Activated CD4-positive, alpha-beta T cell treated with anti-CD3 and anti-CD28 coated beads, Interleukin-2, amount 50 U/mL, for 48 hours (primary cell): ENCODE measurements at regions not wholly inside any gene's neighbourhood (a gene's known extent, or its start where the extent isn't known, plus 50 kb on each side); places are given as distances from the start of the nearest gene placed in this dataset.

Experiments
- DNase-seq, 2 experiments: peaks; one replicate each; pipeline ENCODE4 v3.0.0-alpha.2; 2020

DNA sequence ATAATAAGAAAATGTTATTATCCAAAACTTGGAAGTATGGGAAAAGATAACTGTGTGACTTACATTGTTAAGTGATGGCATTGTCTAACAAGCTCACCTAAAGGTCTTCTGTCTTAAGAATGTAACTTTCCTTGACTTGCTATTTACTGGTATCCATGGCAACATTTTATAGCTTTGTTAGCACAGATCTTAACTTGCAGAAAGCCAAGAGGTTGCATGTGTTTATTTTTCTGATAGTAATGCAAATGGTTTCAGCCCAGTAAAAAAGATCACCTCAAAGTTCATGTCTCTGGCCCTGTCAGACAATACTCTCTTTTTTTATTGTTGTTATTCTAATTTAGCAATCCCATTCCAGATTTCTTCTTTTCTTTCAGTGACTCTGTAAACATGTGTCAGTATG, 425.3 kb downstream of the SPRY1 start:
- no peak for DNase-seq

DNA sequence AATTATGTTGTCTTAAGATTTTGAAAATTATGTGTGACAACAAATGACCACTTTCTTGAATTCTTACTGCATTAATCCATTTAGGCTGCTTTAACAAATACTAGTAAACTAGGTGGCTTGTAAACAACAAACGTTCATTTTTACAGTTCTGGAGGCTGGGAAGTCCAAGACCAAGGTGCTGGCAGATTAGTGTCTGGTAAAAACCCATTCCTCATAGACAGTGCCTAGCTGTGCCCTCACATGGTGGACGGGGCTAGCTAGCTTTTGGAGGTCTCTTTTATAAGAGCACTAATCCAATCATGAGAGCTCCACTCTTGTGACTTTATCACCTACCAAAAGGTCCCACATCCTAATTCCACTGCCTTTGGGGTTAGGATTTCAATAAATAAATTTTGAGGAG, 425.8 kb downstream of the SPRY1 start:
- DNase-seq, result no peak

DNA sequence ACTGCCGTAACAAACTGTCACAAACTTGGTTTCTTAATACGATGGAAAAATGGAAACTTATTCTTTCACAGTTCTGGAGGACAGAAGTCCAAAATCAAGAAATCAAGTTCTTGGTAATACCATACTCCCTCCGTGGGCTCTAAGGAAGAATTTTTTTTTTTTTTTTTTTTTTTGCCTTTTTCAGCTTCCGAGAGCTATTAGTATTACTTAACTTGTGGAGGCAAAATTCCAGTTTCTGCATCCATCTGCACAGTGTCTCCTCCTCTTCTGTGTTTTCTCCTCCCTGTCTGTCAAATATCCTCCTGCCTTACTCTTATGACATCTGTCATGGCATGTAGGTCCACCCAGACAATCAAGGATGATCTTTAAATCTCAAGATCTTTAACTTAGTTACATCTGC, 426.6 kb downstream of the SPRY1 start:
- no peak for DNase-seq

DNA sequence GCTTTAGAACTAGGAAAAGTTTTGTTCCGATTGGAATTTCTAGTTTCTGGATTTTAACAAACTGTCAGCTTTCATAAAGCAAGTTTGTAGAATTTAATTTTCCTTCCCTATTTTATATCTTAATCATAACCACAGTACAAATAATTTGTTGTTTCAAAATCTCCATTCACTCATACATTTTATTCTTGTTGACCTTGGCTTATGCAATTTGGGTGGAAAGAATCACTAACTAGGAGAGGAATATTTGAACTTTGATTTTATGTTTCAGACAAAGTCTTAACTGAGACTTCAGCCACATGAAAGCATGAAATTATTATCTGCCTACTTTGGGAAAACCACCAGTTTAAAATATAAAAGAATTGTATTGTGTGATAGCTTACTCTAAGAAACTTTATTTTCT, 427.9 kb downstream of the SPRY1 start:
- DNase-seq, result no peak

DNA sequence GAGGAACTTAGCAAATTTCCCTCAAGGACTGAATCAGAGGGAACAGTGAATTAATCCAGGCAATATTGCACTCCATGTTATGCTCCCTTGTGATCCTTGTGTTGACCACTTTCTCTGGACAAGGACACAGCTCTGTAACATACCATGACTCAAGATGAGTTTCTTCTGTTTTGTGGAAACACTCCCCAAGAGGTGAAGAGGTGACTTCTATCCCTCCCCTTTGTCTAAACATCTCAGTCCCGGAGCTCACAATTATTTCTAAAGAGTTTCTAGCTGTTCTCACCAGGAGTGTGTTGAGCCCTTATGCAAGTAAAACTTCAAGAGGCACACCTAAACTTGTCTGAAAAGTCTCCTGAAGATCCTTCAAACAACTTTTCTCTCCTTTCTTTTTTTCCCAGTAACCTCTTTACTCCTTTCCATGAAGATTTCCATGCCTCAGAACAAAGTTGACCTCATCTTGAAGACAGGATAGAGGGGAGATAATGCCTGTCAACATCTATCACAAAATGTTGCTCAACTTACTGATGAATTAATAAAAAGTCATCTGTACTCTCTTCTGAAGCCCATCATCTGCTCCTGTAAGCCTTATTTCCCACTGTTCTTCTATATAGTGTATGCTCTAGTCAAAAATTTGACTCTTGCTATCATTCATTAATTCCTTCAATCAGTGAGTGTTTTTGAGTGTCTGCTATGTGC, 429.1 kb downstream of the SPRY1 start:
- no peak for DNase-seq

DNA sequence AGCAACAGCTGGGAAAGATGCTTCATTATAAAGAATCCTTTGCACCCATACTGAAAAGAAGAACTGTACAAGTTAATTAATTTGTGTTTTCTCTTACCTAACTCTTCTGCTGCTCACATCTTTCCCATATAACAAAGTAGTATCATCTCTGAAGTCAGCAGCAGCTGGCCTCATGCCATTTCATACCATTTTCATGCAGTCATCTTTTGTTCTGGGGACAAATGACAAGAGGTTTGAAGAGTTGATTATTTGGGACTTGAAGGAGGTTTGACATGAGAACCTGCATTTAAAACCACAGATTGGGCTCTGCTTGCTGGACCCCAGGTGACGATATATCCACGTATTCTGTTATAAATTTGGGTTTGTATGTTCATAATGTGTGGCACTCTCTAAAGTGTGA, 430.3 kb downstream of the SPRY1 start:
- no peak for DNase-seq

DNA sequence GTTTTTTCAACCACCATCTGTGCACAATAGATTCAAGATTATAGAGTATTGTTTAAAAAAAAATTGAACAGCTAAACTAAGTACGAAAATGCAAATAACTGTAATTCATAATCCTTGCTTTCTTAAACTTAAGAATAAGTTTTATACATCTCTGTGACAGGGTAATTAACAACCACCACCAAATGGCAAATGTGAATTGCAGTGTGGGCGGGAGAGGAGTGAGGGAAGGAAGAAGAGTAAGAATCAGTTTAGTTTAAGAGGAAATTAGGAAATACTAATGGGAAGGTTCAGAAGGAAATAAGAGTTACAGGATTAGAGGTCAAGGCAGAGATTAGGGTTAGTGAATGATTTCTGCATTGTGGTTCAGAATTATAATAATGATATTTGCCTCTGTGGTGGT, 430.9 kb downstream of the SPRY1 start:
- DNase-seq, result no peak

DNA sequence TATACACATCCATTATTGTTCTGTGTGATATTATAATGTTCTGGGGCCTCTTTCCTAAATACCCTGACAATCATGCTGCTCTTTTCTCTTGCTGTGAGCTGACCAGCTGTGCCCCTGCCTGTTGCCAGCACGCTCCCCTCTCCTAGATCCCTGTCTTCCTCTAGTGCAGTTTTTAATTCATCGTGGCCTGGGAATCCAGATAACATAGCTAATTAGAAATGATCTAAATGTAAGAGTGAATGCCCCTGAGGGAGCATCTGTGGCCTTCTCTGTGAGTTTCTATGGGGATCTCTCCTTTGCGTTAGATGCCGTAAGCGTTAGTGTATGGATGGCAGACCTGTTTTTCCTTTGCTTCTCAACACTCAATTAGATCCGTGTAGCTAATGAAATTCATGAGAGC, 434.3 kb downstream of the SPRY1 start:
- no peak for DNase-seq

DNA sequence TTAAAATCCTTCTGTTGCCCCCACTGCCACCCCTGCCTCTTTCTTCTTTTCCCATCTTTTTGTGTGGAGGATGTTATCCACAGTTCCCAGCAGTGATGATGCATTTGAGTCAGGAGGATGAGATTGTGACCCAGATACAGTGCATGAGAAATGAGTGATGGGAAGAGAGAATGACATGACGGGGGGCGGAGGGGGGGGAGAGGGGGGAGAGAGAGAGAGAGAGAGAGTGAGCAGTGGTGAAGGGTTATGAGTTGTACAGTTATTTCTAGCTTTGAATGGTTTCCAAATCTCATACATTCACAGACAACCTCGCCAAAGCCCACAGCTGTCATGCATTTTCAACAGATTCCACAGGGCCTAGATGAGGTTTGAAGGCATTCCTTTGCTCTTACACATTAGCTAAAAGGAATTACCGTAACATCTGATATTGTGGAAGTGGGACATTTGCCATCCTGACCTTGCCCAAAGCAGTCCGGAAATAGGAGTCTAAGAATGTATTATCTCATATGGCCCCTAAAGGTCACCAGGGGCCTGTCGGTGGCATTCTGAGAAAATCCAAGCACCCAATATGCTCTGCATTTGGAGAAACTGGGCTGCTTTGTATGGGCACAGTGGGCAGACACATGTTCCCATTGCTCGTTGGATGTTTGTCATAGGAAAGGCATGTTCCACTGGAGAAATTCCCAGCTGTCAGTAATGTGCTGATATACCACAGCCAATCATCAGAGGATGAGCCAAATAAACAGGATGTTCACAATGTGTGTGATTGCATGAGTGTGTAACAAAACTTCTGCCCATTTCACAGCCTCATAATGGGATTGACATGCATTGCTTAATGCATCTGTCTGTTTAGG, 435.8 kb downstream of the SPRY1 start:
- no peak for DNase-seq

DNA sequence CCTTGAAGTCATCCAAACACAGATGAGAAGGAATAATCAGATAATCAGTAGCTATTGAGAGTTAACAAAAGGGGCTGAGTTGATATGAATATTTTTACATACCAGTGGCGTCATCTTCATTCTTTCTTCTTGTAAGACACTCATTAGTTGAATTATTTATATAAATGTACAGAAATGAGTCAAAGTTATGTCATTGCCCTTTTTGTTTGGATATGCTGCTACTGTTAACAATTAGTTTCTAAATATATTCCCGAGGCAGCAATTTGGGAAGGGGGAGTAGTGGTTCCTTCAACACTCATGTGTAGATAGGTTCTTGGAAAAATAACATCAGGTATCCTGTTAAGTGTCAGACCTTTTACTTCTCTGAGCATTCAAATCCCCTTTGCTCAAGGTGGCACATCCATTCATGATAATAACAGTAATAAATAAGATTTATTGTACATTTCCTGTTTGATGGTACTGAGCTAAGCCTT, 436.6 kb downstream of the SPRY1 start:
- DNase-seq, result no peak

DNA sequence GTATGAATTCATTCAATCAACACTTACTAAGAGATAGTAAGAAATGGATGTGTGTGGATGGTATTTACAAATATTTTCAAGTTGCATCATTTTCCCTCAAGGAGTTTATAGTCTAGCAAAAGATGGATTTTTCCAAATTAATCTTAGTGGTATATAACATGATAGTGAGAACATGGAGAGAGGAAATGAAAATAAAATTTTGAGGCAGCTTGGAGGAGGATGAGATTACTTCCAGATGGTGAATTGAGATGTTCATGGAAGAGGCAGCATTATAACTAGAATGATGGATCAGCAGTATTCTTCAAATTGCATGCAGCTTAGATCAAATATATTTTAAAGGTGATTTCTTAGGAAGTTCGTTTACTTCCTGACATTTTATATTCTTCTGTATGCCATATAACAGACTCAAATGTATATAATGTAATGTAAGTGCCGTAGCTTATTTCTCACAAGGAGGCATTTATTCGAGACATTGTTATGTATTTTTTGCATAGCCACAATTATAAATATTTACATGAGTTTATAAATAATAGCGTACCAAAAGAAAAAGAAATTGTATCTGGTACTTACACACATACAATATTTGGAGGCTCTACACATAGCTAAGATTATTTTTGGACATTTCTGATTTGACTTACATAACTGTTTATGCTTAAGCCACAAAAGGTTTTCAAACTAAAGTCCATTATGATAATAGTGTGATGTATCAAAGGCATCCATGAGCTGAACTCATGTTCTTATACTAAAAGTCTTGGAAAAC, 439.4 kb downstream of the SPRY1 start:
- DNase-seq, result no peak

DNA sequence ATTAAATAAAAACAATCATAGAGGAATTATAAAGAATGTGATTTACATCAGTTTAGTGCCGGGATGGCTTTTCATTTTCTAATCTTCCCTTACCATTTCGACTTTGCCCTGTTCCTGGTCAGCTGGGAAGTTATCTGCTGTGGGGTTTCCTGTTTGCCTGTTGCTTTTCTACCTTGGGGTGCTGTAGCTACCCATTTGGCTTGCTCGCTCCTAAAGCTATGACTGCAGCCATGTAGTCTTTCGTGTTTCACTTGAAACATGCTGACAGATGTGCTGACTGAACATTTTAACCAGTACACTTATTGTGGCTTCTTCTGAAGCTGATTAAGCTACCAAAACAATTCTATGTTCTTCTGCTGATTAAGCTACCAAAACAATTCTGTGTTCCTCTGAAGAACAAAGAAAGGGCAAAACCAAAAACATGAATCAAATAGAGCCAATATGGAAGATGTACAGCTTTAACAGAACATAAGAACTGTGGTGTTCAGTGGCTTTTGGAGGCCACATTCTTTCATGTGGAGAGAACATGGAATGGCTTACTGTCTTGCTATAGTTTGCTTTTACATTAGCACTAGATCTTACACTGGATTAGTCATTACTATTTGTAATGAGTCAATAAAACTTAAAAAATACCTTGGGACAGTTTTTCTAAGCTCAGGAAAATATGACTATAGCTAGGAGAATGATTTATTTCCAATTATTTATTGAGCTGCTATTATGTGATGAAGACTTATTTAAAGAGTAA, 440.4 kb downstream of the SPRY1 start:
- DNase-seq, result no peak

DNA sequence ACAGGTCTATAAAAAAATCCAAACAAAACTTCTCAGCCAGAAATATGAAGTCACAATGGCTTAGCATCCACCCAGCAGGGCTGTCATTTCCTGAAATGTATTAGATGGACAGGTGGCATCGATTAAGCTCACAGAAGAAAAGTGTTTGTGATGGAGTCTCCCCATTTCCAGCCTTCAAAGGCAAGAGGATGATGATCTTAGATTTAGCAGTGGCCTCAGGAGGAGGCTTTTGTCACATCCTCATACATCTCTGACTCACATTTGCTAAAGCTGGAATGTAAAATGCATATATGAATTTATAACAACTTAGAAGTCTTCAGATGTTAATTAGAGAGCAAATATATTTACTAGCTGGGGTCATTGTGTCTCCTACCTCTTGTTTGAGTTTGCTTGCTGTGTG, 441.9 kb downstream of the SPRY1 start:
- DNase-seq, result no peak

DNA sequence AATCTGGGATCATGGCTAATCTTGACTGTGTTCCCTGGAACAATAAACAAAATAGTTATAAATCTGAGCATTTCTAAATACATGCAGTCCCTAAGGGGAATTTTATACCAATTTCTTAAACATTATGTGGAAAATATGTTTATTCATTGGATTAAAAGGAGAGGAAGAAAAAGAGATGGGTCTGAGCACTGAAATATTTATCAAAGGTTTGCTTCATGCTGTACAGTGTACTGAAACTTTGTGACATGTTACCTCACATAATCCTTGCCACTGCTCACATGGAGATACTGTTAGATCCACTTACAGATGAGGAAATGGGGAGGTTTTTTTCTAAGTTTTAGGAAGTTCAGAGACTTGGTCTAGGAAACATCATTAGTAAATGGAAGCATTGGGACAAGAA, 443.6 kb downstream of the SPRY1 start:
- no peak for DNase-seq

DNA sequence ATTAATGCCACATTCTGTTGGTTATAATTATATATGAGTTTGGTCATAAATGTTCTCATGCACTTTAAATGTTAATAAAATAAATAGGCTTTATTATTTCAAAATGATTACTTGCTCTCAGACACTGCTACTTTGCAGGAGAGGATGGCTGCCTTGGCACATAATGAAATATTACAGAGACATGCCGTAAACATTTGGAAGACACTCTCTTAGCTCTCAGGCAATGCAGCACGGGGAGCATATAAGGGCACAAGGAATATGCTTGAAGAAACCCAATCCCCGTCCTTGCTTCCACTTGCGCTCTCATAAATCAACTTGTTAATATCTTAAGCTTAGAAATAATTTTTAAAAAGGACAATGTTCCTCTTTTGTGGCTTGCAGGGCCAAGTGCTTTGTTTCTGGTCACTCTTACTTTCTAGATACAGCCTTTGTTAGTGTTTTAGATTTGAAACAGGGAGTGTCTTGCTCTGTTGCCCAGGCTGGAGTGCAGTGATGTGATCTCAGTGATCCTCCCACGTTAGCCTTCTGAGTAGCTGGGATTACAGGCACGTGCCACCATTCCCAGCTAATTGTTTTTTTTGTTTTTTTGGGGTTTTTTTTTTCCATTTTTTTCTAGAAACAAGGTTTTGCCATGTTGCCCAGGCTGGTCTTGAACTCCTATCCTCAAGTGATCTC, 445.0 kb downstream of the SPRY1 start:
- DNase-seq, result no peak

DNA sequence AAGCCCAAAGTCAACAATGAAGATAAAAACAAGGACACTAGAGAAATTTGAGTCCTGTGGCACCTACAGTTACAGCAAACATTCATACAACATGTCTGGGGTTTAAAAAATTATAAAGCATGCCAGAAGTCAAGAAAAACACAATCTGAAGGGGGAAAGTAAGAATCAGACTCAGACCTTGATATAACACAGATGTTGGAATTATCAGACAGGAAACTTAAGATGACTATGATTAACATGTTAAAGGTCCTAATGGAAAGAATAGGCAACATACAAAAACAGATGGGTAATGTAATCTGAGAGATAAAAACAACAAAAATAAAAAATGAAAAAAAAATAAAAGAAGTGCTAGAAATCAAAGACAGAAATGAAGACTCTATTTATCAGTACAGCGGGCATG, 446.5 kb downstream of the SPRY1 start:
- no peak for DNase-seq

DNA sequence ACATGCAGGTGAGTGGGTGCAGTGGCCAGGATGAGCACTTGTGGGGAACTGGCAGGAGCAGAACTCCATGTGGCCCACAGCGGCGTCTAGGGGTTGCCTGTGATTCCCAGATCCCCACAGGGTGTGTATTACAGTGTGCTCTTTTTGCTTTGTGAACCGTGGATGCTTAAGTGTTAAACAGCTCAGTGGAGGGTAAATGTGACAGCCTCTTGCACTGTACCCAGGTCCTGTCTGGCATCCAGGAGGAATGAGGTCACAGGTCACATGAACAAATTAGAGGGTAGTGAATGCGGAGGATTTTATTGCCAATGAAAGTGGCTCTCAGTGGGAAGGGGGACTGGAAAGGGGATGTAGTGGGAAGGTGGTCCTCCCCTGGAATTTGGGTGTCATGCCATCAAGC, 447.8 kb downstream of the SPRY1 start:
- DNase-seq, result no peak

DNA sequence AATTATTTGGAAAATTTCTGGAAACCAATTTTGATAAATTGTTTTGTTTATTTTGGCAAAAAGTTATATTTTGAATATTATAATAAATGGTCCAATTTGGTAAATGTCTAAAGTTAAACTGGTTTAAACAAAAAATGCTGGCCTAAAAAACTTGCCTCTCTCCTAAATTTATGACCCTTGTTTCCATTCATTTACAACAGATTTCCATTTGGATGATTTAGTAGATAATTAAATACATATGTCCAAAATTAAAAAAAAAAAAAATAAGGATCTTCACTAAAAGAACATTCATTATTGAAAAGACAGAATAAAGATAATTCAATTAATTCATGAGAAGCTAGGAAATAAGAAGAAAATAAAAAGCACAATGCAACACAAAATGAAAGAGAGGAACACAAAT, 449.5 kb downstream of the SPRY1 start:
- DNase-seq, result no peak

DNA sequence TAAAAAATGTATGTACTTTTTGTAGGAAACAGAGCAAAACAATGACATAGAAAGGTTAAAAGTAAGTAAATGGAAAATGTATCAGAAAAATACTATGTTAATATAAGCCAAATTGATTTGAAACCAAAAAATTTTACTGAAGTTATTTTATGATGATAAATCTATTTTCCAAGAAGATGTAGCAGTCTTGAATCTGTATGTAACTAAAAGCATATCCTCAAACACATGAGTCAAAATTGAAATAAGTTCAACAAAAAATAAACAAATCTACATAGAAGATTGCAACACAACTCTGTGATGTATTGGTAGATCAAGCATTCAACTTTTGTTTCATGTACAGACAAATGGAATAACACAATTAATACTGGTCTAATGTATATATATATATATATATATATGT, 450.0 kb downstream of the SPRY1 start:
- DNase-seq, result no peak

DNA sequence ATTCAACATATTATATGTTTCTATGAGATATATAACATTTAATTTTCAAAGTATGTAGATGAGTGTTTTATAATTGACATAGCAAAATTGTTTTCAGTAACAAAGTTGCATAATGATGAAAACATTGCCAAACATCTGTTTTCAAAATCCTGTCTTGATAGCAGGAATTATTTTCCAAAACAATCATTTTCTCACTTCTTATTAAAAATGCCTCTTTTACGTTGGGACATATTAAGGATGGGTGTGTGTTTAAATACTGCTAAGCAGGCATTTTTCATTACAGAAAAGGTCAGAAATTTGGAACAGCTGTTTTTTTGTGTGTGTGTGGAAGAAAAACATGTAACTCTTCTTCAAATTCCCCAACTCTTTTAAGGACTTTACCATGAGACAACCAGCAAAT, 452.0 kb downstream of the SPRY1 start:
- no peak for DNase-seq

DNA sequence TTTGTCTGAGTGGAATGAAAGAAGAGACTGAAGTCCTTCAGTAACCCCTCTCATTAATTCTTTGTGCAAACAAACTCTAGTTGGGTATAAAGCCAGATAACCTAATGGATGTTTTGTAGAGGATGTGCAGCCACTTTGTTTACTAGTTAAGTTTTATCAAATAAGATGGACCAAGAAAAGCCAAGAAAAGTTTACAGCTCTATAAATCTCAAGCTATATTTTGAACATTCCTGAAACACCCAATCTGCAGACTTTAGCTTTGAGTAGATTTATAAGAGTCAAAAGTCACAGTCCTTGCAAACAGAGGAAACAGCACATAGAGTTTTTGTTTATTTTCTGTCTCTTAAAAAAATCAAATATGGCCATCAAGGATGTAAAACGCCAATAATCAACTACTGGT, 452.9 kb downstream of the SPRY1 start:
- DNase-seq, result no peak

DNA sequence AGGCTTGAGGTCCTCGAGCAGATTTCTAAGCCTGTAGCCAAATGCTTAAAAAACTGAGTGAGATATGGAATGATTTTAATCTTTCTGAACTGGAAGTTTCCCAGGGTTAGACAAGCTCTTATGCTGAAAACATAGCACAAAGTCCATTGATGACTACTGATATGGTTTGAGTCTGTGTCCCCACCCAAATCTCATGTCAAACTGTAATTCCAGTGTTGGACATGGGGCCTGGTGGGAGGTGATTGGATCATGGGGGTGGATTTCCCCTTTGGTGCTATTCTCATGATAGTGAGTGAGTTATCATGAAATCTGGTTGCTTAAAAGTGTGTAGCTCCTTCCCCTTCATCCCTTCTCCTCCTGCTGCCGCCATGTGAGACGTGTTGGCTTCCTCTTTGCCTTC, 454.9 kb downstream of the SPRY1 start:
- DNase-seq, result no peak
